ENCODE measurements at regions not wholly inside any gene's neighbourhood (a gene's known extent, or its start where the extent isn't known, plus 50 kb on each side); places are given as distances from the start of the nearest gene placed in this dataset.
"Not testable (repeated sequence)": the region's sequence is repeated elsewhere in the genome, so short reads cannot be mapped to it uniquely, and the experiment has no call there.

DNA sequence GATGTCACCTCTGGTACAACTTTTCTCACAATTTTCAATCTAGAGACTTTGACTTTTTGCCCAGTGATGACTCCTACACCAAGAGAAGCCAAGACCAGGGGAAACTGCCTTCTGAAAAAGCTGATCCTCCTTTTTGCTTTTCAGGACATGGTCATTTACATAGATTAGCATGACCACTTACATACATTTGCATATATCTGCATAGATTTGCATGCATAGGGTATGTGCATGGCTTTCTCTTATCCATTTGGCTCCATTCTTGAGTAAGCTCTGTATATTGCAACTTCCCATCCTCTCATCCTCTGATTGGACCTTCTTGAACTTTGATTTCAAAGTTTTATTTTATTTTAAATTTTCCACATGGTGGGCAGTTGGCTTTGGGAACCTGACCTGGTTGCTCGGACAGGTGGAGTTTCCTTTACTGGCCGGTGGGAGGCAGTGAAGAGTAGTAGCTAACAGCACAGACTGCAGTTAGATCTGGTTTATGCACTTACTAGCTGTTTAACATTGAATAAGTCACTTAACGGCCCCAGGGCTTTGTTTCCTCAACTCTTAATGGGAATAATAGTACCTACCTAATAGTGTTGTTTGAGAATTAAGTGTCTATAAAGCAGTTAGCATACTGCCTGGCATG lies 92.9 kb downstream of the GPR139 start:
- peak; percentile 28 for DNase-seq (ENCODE audit: low spot score)

DNA sequence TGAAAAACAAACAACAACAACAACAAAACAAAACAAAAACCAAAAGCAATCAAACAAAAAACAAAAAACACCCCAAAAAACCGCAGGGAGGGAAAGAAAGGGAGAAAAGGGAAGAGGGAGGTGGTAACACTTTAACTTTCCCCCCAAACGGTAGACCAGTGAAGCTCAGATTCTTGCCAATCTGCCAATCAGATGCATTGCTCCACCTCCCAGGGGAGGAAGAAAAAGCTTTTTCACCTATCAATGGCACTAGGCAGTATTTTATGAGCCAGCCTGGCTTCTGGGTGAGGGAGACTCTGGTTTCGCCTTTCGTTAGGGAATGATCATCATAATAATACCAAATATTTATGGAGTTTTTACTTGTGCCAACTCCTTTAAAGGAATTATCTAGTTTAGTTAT lies 94.1 kb downstream of the GPR139 start:
- no peak for DNase-seq (ENCODE audit: low spot score)

DNA sequence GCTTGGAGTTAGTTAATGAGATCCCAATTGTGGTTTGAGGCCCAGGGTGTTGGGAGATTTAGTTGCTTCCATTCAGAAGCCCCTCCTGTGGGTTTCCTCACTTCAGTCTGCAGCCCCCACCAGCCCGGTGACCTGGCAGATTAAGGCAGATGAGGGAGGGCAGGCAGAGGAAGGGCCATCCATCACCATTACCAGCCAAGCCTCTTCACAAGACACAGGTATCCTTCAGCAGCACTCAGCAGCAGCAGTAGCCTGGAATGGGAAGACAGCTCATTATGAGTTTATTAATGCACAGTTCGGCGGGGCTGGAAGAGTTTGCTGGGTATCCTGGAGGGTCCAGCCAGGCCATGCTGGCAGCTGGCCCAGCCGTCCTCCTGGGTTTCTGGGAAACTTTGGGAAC lies 90.0 kb upstream of the GPRC5B start:
- DNase-seq (ENCODE audit: low spot score): no peak

DNA sequence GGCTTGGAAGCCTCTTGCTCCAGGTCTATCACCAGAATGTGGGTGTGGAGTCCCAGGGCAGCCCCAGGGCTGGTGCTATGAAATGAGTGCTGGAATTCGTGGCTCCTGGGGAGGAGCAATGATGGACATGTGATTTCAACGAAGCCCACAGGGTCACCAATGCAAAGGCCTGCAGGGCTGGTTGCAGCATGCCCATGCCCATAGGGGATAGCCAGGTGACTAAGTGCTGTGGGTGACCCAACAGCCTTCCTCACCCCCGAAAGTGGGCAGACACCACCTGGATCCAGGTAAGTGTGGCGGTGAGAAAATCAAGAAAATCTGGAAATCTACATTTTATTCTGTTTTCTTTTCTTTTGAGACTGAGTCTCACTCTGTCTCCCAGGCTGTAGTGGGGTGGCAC lies 87.5 kb upstream of the GPRC5B start:
- no peak for DNase-seq (ENCODE audit: low spot score)

DNA sequence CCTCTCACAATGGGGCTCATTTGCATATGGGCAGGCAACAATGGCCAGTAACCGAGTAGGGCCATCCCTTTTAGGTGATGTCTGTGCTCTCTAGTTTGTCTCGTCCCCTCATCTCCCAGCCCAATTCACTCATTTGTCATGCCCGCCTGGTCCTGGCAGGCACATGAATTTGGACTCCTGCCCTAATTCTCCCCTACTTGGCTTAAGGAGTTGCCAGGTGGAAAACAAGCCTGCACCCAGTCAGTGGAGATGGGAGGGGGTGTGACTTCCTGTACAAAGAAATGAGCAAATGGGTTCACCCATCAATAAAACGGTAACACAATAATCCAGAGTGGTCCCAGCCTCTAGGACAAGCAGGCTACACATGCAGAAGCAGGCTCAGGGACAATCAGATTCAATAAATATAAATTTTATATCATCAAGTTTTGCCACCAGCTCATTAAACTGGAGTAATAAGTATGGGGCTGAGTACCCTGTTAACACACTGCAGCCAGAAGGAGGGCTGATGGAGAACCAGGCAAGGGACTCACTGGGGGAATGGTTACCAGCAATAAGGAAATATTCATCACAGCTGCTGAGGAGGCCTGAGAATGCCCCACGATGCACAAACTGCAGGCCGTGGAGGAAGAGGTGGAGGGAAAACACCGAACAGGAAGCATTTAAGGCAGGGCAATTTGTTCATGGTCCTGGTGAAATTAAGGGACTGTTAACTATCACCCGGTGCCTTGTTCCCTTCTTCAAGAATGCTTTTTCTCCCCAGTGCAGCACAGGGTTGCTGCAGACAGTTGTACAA lies 84.4 kb upstream of the GPRC5B start:
- no peak for DNase-seq (ENCODE audit: low spot score)

DNA sequence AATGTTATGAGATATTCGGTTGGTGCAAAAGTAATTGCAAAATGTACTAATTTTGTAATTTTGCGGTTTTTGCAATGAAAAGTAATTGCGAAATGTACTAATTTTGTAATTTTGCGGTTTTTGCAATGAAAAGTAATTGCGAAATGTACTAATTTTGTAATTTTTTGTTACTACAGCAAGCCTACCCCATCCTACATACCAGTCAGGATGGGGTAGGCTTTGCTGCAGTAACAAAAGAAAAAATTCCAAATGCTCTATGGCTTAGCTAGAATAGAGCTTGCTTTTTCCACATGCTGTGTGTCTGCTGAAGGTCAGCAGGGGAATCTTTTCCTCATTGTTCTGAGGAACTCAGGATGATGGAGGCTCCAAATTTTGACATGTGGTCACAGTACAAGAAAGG lies 83.3 kb upstream of the GPRC5B start:
- no peak for DNase-seq (ENCODE audit: low spot score)

DNA sequence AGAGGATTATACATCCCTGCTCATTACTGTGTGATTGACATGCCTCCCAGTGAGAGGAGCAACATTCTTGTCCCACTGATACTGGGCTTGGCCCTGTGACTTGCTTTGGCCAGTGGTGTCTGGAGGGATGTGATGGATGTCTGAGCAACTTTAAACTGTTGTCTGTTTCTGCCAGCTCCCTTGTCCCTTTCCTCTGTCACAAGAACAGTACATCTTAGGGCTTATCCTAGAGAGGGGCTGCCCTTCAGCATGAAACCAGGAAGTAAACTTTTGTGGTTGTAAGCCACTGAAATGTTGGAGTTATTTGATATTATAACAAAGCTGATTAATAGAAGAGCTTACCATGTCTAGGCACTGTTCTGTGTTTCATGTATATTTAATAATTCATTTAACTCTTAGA lies 82.9 kb upstream of the GPRC5B start:
- no peak for DNase-seq (ENCODE audit: low spot score)

DNA sequence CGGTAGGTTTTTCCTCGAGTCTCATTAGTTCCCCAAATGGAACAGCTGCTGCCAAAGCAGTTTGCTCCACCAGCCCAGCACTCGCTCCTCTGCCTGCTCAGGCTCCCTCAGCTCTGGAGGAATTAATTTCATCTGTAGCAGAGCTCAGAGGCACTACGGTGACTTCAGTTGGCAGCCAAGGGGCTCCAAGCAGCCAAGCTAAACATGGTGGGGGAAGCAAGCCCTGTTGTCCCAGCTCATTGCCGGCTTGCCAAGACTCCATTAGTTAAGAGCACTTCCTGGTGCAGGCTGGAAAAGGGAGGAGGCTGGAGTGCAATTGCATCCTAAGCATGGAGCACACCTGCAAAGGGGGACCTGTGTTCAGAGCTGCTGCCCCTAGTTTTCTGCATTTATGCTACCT lies 78.7 kb upstream of the GPRC5B start:
- DNase-seq (ENCODE audit: low spot score): no peak

DNA sequence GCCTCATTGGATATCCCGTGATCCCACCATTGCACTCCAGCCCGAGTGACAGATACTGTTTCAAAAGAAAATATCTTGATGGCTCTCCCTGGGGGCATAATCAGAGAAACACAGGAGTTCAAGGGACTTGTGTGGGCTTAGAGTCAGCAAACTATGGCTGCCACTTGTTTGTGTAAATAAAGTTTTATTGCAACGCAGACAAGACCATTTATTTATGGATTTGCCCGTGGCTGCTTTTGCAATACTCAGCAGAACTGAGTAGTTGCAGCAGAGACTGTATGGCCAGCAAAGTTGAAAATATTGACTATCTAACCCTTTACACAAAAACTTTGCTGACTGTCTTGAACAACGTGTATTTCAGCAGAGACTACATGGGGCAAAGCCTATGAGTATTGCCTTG lies 75.5 kb upstream of the GPRC5B start:
- no peak for DNase-seq (ENCODE audit: low spot score)

DNA sequence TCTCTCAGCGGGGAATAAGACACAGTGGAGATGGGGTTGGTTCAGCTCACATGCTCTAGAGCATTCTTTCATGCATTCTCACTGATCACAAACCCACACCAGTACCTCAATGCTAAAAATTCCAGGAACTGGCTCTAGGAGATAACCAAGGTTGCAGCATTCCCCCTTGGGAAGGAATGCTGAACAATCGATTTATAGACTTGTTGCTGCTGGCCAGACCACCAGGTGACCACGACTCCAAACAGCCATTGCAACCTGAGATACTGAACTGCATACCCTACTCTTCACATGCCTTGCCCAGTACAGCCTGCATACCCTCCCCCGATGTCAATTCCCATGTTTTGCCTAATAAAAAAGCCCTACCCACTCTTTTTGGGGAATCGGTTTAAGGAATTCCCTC lies 75.1 kb upstream of the GPRC5B start:
- no peak for DNase-seq (ENCODE audit: low spot score)

DNA sequence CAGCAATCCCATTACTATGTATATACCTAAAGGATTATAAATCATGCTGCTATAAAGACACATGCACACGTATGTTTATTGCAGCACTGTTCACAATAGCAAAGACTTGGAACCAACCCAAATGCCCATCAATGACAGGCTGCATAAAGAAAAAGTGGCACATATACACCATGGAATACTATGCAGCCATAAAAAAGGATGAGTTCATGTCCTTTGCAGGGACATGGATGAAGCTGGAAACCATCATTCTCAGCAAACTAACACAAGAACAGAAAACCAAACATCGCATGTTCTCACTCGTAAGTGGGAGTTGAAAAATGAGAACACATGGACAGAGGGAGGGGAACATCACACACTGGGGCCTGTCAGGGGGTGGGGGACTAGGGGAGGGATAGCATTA lies 71.2 kb upstream of the GPRC5B start:
- not testable (repeated sequence) for DNase-seq (ENCODE audit: low spot score)

DNA sequence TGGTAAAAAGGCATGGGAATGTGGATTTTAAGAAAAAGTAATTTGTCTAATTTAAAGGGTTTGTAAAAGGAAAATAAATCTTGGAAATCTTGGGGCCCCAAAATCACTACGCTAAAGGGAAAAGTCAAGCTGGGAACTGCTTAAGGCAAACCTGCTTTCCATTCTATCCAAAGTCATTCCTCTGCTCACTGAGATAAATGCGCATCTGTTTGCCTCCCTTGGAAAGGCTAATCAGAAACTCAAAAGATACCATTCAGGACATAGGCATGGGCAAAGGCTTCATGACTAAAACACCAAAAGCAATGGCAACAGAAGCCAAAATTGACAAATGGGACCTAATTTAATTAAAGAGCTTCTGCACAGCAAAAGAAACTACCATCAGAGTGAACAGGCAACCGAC lies 70.4 kb upstream of the GPRC5B start:
- not testable (repeated sequence) for DNase-seq (ENCODE audit: low spot score)

DNA sequence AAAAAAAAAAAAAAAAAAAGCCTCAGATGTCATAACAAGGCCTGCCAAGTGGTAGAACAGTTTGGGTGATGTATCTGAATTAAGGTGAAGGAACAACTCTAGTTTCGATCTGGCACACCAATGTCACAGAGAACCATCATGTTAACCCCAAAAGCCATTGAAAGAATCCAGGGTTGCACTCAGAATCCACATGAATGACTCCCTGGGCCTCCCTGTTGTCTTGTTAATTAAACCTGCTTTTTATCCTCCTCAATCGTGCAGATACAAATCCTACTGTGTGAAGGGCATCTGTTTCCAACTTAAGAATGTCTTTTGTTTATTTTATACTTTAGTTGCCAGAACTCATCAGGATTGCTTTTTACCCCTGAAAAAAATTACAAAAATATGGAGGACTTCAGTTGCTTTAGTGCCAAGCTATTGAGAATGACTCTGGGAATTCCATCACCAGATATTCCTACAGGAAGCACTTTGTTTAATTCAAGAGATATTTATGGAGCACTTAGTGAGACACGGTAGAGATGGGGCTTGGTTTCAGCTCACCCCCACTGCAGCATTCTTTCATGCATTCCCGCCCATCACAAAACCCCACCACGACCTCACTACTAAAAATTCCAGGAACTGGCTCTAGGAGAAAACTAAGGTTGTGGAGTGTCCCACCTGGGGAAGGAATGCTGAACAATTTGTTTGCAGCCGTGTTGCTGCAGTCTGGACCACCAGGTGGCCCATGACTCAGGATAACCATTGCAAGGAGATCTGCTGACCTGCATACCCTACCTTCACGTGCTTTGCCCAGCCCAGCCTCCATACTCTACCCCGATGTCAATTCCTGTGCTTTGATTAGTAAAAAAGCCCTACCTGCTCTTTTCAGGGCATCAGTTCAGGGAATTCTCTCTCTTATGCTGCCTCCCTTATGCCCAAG lies 63.8 kb upstream of the GPRC5B start:
- no peak for DNase-seq (ENCODE audit: low spot score)

DNA sequence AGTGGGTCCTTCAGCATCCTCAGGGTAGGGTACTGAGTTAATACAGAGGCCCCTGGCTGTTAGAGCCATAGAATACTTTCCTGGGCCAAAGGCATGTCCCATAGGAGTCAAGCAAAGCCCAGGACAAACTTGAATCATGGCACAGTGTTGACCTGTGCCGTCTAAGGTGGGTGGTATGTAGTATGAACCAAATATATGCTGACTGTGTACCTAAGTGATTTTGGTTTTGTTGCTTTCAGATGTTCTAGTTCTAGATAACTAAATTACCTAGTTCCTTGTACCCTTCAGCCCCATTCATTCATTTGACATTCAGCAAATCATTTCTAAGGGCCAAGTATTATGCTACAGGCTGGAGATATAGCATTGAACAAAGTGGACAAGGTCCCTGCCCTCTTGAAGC lies 61.3 kb upstream of the GPRC5B start:
- no peak for DNase-seq (ENCODE audit: low spot score)

DNA sequence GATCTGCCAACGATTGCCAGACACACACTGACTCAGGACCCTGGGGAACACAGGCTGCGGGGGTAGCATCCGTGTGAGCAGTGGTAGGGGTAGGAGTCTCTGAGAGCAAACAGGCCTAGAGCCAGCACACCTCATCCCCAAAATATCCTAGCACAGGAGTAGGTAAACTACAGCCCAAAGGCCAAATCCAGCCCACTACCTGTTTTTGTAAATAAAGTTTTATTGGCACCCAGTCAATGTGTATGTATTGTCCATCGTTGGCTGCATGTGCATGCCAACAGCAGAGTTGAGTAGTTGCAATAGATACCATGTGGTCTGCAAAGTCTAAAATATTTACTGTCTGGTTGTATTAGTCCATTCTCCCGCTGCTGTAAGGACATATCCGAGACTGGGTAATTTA lies 55.5 kb upstream of the GPRC5B start:
- DNase-seq (ENCODE audit: low spot score): no peak

DNA sequence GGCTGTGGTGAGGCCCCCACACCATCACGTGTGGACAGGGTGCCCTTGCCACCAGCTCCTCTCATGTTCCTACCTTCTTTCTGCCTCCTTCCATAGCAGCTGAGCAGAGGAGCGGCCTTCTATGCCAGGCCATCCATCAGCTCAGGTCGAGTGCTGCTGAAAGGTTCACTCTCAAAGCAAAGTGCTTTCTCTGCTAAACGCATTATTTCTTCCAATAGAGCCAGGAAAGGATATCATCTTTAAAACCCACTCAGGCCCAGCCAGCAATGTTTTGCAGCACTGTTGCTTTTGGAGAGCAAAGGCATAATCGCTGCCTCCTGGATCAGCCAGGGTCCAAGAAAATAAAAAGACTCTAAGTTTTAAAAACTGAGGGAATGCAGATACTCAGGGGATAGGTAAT lies 54.9 kb upstream of the GPRC5B start:
- no peak for DNase-seq (ENCODE audit: low spot score)

DNA sequence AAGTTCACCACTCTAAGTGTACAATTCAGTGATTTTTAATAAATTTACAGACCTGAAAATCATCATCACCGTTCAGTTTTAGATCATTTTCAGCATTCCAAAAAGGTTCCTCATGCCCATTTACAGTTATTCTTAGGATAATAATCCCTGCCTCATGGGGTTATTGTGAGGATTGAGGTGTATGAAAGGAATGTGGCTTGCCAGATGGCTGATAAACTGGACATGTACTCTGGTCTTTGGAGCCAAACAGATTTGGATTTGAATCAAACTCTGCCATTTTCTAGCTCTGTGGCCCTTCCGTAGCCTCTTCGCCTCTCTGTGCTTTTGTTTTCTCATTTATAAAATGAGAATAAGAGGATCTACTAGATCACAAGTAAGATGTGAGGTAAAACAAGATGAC lies 53.9 kb upstream of the GPRC5B start:
- no peak for DNase-seq (ENCODE audit: low spot score)

DNA sequence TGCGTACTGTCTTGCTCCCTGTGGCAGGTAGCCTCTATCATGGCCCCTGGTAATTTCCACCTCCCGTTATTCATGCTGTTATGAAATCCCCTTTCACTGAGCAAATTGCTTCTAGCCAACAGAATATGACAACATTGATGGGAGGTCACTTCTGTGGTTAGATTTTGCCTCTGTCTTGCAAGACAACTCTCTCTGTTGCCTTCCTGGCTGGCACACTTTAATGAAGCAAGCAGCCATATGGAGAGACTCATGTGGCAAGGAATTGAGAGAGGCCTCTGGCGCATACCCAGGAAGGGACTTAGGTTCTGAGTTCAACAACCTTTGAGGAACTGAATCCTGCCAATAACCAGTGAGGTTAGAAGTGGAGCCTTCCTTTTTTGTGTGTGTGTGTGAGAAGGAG lies 51.8 kb upstream of the GPRC5B start:
- DNase-seq (ENCODE audit: low spot score): no peak

DNA sequence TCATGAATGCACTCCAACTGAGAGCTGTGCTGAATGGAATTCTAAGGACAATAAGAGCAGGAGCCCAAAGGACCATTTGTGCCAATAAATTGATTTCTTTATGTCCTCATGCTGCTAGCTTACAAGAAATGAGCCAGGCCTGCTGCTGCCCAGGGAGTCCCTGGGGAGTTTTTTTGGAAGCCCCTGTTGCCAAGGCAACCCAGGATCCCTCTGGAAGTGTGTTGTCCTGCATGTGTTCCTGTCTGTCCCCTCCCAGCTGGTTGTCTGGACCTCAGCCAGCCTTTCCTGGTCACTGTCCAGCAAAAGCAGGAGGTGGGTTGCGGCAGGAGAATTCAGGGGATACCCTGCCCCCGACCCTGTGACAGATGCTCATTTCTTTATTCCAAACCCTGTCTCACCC lies 51.0 kb upstream of the GPRC5B start:
- no peak for DNase-seq (ENCODE audit: low spot score)

Measured in RKO (cell line).